ENCODE measurements at regions not wholly inside any gene's neighbourhood (a gene's known extent, or its start where the extent isn't known, plus 50 kb on each side); places are given as distances from the start of the nearest gene placed in this dataset.

DNA sequence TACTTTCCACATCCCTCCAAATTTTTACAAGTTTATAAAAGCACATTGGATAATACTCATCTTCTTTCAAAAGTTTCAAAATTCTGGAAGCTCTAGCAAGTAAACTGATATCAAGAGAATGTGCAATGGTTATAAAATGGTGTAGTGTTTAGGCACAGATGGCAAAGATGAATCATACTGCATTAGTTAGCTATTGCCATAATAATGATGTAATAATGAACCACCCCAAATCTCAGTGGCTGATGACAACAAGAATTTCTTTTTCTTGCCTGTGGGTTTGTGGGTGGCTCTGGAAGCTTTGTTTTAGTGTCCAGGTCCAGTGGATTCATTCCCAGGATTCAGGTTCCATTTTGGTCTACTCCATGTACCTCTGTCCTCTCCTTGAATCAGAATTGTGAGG, 319.0 kb downstream of the BRINP1 start:
- Histone ChIP-seq H3K79me1 (ENCODE audit: insufficient read depth, low read depth, low read length, poor library complexity, severe bottlenecking) (no peaks in the 10 kb centered on the region), H4K5ac (ENCODE audit: insufficient read length, low read depth, low read length) (no peak overlapping the region), H3T11ph (ENCODE audit: low read length) (no peak overlapping the region), H3K4ac (ENCODE audit: low read depth, low read length) (no peak overlapping the region), H3K18ac (ENCODE audit: insufficient read length, low read depth, low read length) (no peak overlapping the region), H4K20me1 (ENCODE audit: control insufficient read depth, insufficient read depth, insufficient read length) (no peaks in the 10 kb centered on the region), H2BK120ac (ENCODE audit: low read depth, low read length, poor library complexity, severe bottlenecking) (no peak overlapping the region), H3K27me3 (ENCODE audit: insufficient read depth, low read length) (no peaks in the 10 kb centered on the region), H3K27ac (ENCODE audit: insufficient read length, low read depth, low read length) (no peak overlapping the region), H2AK5ac (ENCODE audit: insufficient read length, low read length) (no peak overlapping the region), H4K8ac (replicated peaks; ENCODE audit: insufficient read length, low read depth, low read length) (no peak overlapping the region), H2BK15ac (ENCODE audit: low read depth, low read length) (no peak overlapping the region), H2BK20ac (ENCODE audit: low read depth, low read length, poor library complexity, severe bottlenecking) (no peak overlapping the region), H3K56ac (ENCODE audit: insufficient read length, low read depth, low read length) (no peak overlapping the region), H3K79me2 (ENCODE audit: insufficient read depth, low read length) (no peaks in the 10 kb centered on the region), H3K4me1 (ENCODE audit: insufficient read depth, low read length) (0 out of 2 replicates have a peak, but pooled peaks cover 3% of the 10 kb centered on the region), H3K9me3 (ENCODE audit: control insufficient read depth, low read depth, low read length) (no peaks in the 10 kb centered on the region), H2AFZ (ENCODE audit: low read length) (no peak overlapping the region), H3K23ac (ENCODE audit: insufficient read length, low read depth, low read length) (no peak overlapping the region), H2BK5ac (ENCODE audit: insufficient read length, low read length) (no peak overlapping the region), H2BK12ac (ENCODE audit: insufficient read length, low read depth, low read length) (no peak overlapping the region), H3K23me2 (ENCODE audit: insufficient read length, low read depth, low read length, poor library complexity, severe bottlenecking) (no peaks in the 10 kb centered on the region), H3K14ac (ENCODE audit: insufficient read depth, low read length) (no peak overlapping the region), H3K4me2 (ENCODE audit: insufficient read depth, insufficient read length, low read length) (no peak overlapping the region), H3K9ac (ENCODE audit: extremely low read depth, insufficient read length, low read length) (no peak overlapping the region), H4K91ac (ENCODE audit: insufficient read length, low read depth, low read length) (no peak overlapping the region)
- TF ChIP-seq, protein P1, sequence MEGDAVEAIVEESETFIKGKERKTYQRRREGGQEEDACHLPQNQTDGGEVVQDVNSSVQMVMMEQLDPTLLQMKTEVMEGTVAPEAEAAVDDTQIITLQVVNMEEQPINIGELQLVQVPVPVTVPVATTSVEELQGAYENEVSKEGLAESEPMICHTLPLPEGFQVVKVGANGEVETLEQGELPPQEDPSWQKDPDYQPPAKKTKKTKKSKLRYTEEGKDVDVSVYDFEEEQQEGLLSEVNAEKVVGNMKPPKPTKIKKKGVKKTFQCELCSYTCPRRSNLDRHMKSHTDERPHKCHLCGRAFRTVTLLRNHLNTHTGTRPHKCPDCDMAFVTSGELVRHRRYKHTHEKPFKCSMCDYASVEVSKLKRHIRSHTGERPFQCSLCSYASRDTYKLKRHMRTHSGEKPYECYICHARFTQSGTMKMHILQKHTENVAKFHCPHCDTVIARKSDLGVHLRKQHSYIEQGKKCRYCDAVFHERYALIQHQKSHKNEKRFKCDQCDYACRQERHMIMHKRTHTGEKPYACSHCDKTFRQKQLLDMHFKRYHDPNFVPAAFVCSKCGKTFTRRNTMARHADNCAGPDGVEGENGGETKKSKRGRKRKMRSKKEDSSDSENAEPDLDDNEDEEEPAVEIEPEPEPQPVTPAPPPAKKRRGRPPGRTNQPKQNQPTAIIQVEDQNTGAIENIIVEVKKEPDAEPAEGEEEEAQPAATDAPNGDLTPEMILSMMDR (conservative IDR thresholded peaks at IDR 0.05): no peak
- H3K27me3 Mint-ChIP-seq (ENCODE audit: low read depth): no peaks in the 10 kb centered on the region
- no peak overlapping the region for H3K4me3 Mint-ChIP-seq
- no peak for DNase-seq
- H3K4me1 Mint-ChIP-seq: peaks cover 26 to 29% of the 10 kb centered on the region in 2 experiments
- H3K9me3 Mint-ChIP-seq: no peaks in the 10 kb centered on the region
- H3K27ac Mint-ChIP-seq: no peak overlapping the region
- no peaks in the 10 kb centered on the region for H3K36me3 Mint-ChIP-seq (ENCODE audit: insufficient read depth in 1 of 3, low read depth in 3 of 3)

Data from H9 (cell line).